Kasumi-1 (cell line): ENCODE measurements at regions not wholly inside any gene's neighbourhood (a gene's known extent, or its start where the extent isn't known, plus 50 kb on each side); places are given as distances from the start of the nearest gene placed in this dataset.
"Not testable (repeated sequence)": the region's sequence is repeated elsewhere in the genome, so short reads cannot be mapped to it uniquely, and the experiment has no call there.

Experiments
- DNase-seq, 2 experiments: peaks; one replicate each; lab custom pipeline; 2025; lab: John Stamatoyannopoulos, UW

GRCh38 chr13:61880578-61881283 lies 465.1 kb upstream of the PCDH20 start:
- peak; percentile 31 to 47 for DNase-seq

- not testable (repeated sequence) for DNase-seq
These were observed 462.9 kb upstream of the PCDH20 start for GRCh38 chr13:61878565-61878964.

GRCh38 chr13:61874970-61875579 lies 459.4 kb upstream of the PCDH20 start:
- DNase-seq = no peak

- DNase-seq = no peak
These were observed 458.1 kb upstream of the PCDH20 start for GRCh38 chr13:61873717-61874116.

- no peak for DNase-seq
These were observed 441.5 kb upstream of the PCDH20 start for GRCh38 chr13:61857198-61857597.

- DNase-seq = no peak
These were observed 436.5 kb upstream of the PCDH20 start for GRCh38 chr13:61852116-61852619.

GRCh38 chr13:61850794-61851193 lies 435.1 kb upstream of the PCDH20 start:
- DNase-seq = no peak

GRCh38 chr13:61838568-61838967 lies 422.9 kb upstream of the PCDH20 start:
- no peak for DNase-seq

GRCh38 chr13:61833228-61833627 lies 417.6 kb upstream of the PCDH20 start:
- no peak for DNase-seq

GRCh38 chr13:61831026-61831425 lies 415.4 kb upstream of the PCDH20 start:
- no peak for DNase-seq

- DNase-seq = no peak
These were observed 414.8 kb upstream of the PCDH20 start for GRCh38 chr13:61830475-61830874.

GRCh38 chr13:61824168-61824567 lies 408.5 kb upstream of the PCDH20 start:
- DNase-seq = no peak

GRCh38 chr13:61812286-61812685 lies 396.6 kb upstream of the PCDH20 start:
- no peak for DNase-seq

- DNase-seq = no peak
These were observed 394.4 kb upstream of the PCDH20 start for GRCh38 chr13:61810065-61810464.

- DNase-seq = no peak
These were observed 381.7 kb upstream of the PCDH20 start for GRCh38 chr13:61797397-61797796.

GRCh38 chr13:61795580-61795979 lies 379.9 kb upstream of the PCDH20 start:
- no peak for DNase-seq

- DNase-seq = no peak
These were observed 363.8 kb upstream of the PCDH20 start for GRCh38 chr13:61779456-61779855.

- no peak for DNase-seq
These were observed 362.9 kb upstream of the PCDH20 start for GRCh38 chr13:61778531-61778930.

GRCh38 chr13:61777899-61778298 lies 362.2 kb upstream of the PCDH20 start:
- DNase-seq = no peak

GRCh38 chr13:61777271-61777670 lies 361.6 kb upstream of the PCDH20 start:
- DNase-seq = no peak

GRCh38 chr13:61774903-61775302 lies 359.3 kb upstream of the PCDH20 start:
- DNase-seq = no peak

- DNase-seq = no peak
These were observed 355.0 kb upstream of the PCDH20 start for GRCh38 chr13:61770681-61771080.

GRCh38 chr13:61768175-61768574 lies 352.5 kb upstream of the PCDH20 start:
- DNase-seq = no peak

GRCh38 chr13:61766667-61767058 lies 351.0 kb upstream of the PCDH20 start:
- DNase-seq = no peak
